ENCODE measurements at regions not wholly inside any gene's neighbourhood (a gene's known extent, or its start where the extent isn't known, plus 50 kb on each side); places are given as distances from the start of the nearest gene placed in this dataset.

DNA sequence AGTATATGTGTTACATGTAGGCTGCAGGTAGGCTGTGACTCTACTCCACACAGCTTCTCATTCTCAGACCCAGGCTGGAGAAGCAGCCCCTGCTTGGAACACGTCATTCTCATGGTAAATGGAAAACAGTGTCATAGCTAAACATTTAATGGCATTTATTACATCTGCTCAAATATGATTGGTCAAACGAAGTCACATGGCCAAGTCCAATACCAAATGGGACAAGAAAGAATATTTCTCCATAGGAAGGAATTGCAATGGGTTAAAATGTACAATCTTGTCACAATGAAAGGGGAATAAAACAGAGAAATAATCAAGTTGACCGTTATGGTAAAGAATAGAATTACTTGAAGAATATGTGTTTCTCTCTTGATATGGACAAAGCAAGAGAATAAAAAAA lies 198.6 kb downstream of the ANAPC10 start (continued):
- TF ChIP-seq BCL11A (IDR thresholded peaks at IDR 0.05; ENCODE audit: low read depth in 2 of 2, low read length in 2 of 2) = no peak

DNA sequence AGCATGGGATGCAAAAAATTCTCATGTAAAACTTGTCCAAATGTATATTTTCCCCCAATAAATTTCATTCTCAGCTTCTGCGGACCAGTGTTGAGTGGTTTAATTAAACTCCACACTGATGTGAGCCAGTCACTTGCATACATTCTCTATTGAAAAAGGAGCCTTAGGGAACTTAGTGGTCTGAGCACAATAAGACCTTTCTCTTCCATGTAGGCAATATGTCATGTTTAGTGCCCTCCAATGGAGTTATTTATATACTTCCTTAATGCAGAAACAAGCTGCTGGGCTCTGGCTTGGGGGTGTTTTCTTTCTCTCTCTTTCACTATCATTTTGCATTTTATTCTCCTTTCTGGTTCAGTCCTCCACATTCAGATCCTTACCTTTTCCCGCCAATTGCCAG lies 196.9 kb downstream of the ANAPC10 start:
- H3K4me3 ChIP-seq (ENCODE audit: extremely low read depth in 1 of 4, insufficient read depth in 2 of 4, low read depth in 3 of 4, low read length in 4 of 4) = no peak overlapping the region
- DNase-seq (ENCODE audit: low read depth in 1 of 2, low spot score in 2 of 2) (no peak), FAIRE-seq (no peak)
- no peaks in the 10 kb centered on the region for H3K4me1 ChIP-seq (replicated peaks in 1 of 4; ENCODE audit: control insufficient read depth in 3 of 4, insufficient read depth in 4 of 4, low read length in 3 of 4)
- H3K4me2 ChIP-seq (ENCODE audit: insufficient read depth in 1 of 2, low read depth in 2 of 2, low read length in 2 of 2) = no peak overlapping the region
- H3K27me3 ChIP-seq (replicated peaks in 1 of 4; ENCODE audit: control insufficient read depth in 3 of 4, extremely low read depth in 1 of 4, insufficient read depth in 3 of 4, low read length in 3 of 4) = no peaks in the 10 kb centered on the region
- H3K4ac ChIP-seq (replicated peaks; ENCODE audit: insufficient read length, low read depth, low read length) = no peak overlapping the region
- no peak overlapping the region for H3K56ac ChIP-seq (replicated peaks; ENCODE audit: insufficient read length, low read depth, low read length)
- no peak overlapping the region for H4K8ac ChIP-seq (ENCODE audit: extremely low read depth, insufficient read depth, low read length)
- no peak overlapping the region for H3K14ac ChIP-seq (ENCODE audit: insufficient read length)
- H3K79me1 ChIP-seq (ENCODE audit: low read depth, low read length) = no peaks in the 10 kb centered on the region
- no peak overlapping the region for H2BK20ac ChIP-seq (ENCODE audit: low read length)
- H2BK5ac ChIP-seq (ENCODE audit: low read depth, low read length) = no peak overlapping the region
- H2BK12ac ChIP-seq (ENCODE audit: low read depth, low read length) = no peak overlapping the region
- H3K23ac ChIP-seq (ENCODE audit: insufficient read length) = no peak overlapping the region
- H2AFZ ChIP-seq (ENCODE audit: low read length) = no peak overlapping the region
- no peak overlapping the region for H2AK5ac ChIP-seq (ENCODE audit: low read depth, low read length)
- POLR2A ChIA-PET (ENCODE audit: partially characterized antibody) = no interaction called here
- no peaks in the 10 kb centered on the region for H3K79me2 ChIP-seq (ENCODE audit: control insufficient read depth in 1 of 2, insufficient read depth in 2 of 2, low read length in 2 of 2)
- H3K9me3 ChIP-seq (ENCODE audit: insufficient read depth in 2 of 2, low read depth in 1 of 2, low read length in 1 of 2) = no peaks in the 10 kb centered on the region
- CTCF ChIA-PET (ENCODE audit: partially characterized antibody) = no interaction called here
- no peak overlapping the region for H4K5ac ChIP-seq (ENCODE audit: insufficient read length, low read depth, low read length)
- H3K36me3 ChIP-seq (ENCODE audit: control insufficient read depth in 2 of 4, insufficient read depth in 4 of 4, low read length in 3 of 4) = no peaks in the 10 kb centered on the region
- no peak overlapping the region for H2BK15ac ChIP-seq (ENCODE audit: low read length)
- H3K23me2 ChIP-seq (ENCODE audit: low read depth, low read length) = no peaks in the 10 kb centered on the region
- H2BK120ac ChIP-seq (replicated peaks; ENCODE audit: low read depth, low read length) = no peak overlapping the region
- H3K27ac ChIP-seq (ENCODE audit: low read depth, low read length) = no peak overlapping the region
- WGBS, 2 experiments (ENCODE audit: extremely low coverage in 1 of 2, insufficient coverage in 1 of 2, insufficient read length in 1 of 2, insufficient replicate concordance in 2 of 2, low coverage in 1 of 2, low lambda C conversion rate in 2 of 2, missing lambda C conversion rate in 1 of 2) = 98% methylated on average over 2 of the region's 2 CpGs; no CpG with 5 or more reads in 1 of the 2 experiments
- TF ChIP-seq RXRA (IDR thresholded peaks at IDR 0.05; ENCODE audit: insufficient read depth, low read depth, low read length) (no peak), POLR2A (IDR thresholded peaks at IDR 0.05; ENCODE audit: control extremely low read depth in 1 of 2, low read depth in 2 of 2, low read length in 2 of 2) (no peak), EGR1 (IDR thresholded peaks at IDR 0.05; ENCODE audit: borderline replicate concordance, low read depth, low read length) (no peak), NANOG (IDR thresholded peaks at IDR 0.05; ENCODE audit: insufficient read depth, low read depth, low read length, poor library complexity, severe bottlenecking) (no peak), SUZ12 (IDR thresholded peaks at IDR 0.05; ENCODE audit: low read length) (no peak), TAF1 (IDR thresholded peaks at IDR 0.05; ENCODE audit: low read depth, low read length) (no peak), SP1 (IDR thresholded peaks at IDR 0.05; ENCODE audit: low read depth, low read length) (no peak)
- TF ChIP-seq, protein P1, sequence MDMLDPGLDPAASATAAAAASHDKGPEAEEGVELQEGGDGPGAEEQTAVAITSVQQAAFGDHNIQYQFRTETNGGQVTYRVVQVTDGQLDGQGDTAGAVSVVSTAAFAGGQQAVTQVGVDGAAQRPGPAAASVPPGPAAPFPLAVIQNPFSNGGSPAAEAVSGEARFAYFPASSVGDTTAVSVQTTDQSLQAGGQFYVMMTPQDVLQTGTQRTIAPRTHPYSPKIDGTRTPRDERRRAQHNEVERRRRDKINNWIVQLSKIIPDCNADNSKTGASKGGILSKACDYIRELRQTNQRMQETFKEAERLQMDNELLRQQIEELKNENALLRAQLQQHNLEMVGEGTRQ (IDR thresholded peaks at IDR 0.05; ENCODE audit: low read length) = no peak
- no peak overlapping the region for H3K9ac ChIP-seq (replicated peaks in 1 of 4; ENCODE audit: extremely low read depth in 1 of 4, low read depth in 3 of 4, low read length in 3 of 4)
- H3K18ac ChIP-seq (ENCODE audit: extremely low read depth, low read length) = no peak overlapping the region
- H4K20me1 ChIP-seq (replicated peaks in 1 of 2; ENCODE audit: control insufficient read depth in 1 of 2, insufficient read depth in 2 of 2, low read length in 2 of 2) = no peaks in the 10 kb centered on the region
- H4K91ac ChIP-seq (replicated peaks; ENCODE audit: insufficient read length, low read length) = no peak overlapping the region
